Neural progenitor cell (in vitro differentiated cells): ENCODE measurements at regions not wholly inside any gene's neighbourhood (a gene's known extent, or its start where the extent isn't known, plus 50 kb on each side); places are given as distances from the start of the nearest gene placed in this dataset.
A peak's percentile ranks its signal among the peaks of the same experiment; 100 is the strongest.

Source experiments
- DNase-seq: peaks from one replicate; pipeline ENCODE4 v3.0.0-alpha.2; 2016; ENCODE audit warnings: low spot score
- H2AFZ ChIP-seq: fragments of 200-600 bp; sonication (generic); replicated peaks from 2 replicates; pipeline ENCODE4 v1.6.1; 2016; ENCODE audit warnings: antibody characterized with exemption
- H3F3A ChIP-seq: fragments of 200-600 bp; sonication (generic); 2 replicates; pipeline ENCODE4 v1.6.1; 2016; ENCODE audit warnings: antibody characterized with exemption, low read depth
- H3K27ac ChIP-seq: fragments of 200-600 bp; sonication (generic); 2 replicates; pipeline ENCODE4 v1.5.1; 2016; ENCODE audit warnings: mild to moderate bottlenecking
- H3K27me3 ChIP-seq: fragments of 200-600 bp; sonication (generic); 2 replicates; pipeline ENCODE4 v1.6.1; 2016; ENCODE audit warnings: mild to moderate bottlenecking, moderate library complexity
- H3K36me3 ChIP-seq: fragments of 200-600 bp; sonication (generic); 2 replicates; pipeline ENCODE4 v1.5.1; 2016
- H3K4me1 ChIP-seq: fragments of 200-600 bp; sonication (generic); 2 replicates; pipeline ENCODE4 v1.6.1; 2016; ENCODE audit warnings: mixed run types
- H3K4me2 ChIP-seq: fragments of 200-600 bp; sonication (generic); 2 replicates; pipeline ENCODE4 v1.6.1; 2016
- H3K4me3 ChIP-seq: fragments of 200-600 bp; sonication (generic); 2 replicates; pipeline ENCODE4 v1.5.1; 2016
- H3K79me2 ChIP-seq: fragments of 200-600 bp; sonication (generic); 2 replicates; pipeline ENCODE4 v1.6.1; 2016; ENCODE audit warnings: low read depth
- H3K9ac ChIP-seq: fragments of 200-600 bp; sonication (generic); 2 replicates; pipeline ENCODE4 v1.6.1; 2016
- H3K9me3 ChIP-seq: fragments of 200-600 bp; sonication (generic); 2 replicates; pipeline ENCODE4 v1.5.1; 2016; ENCODE audit warnings: low read depth
- H4K20me1 ChIP-seq: fragments of 200-600 bp; sonication (generic); 2 replicates; pipeline ENCODE4 v1.6.1; 2016; ENCODE audit warnings: low read depth
- H3K27ac Mint-ChIP-seq: 3 replicates; pipeline ENCODE4 v1.8.0; 2021; ENCODE audit warnings: mixed read lengths
- H3K27me3 Mint-ChIP-seq: 2 replicates; pipeline ENCODE4 v1.8.0; 2022; ENCODE audit warnings: low read depth, mild to moderate bottlenecking, inconsistent platforms, moderate library complexity, mixed read lengths; ENCODE audit not compliant: insufficient read depth
- H3K36me3 Mint-ChIP-seq: 3 replicates; pipeline ENCODE4 v1.8.0; 2021; ENCODE audit warnings: mixed read lengths
- H3K4me1 Mint-ChIP-seq: 3 replicates; pipeline ENCODE4 v1.8.0; 2021; ENCODE audit warnings: mixed read lengths
- H3K4me3 Mint-ChIP-seq: 3 replicates; pipeline ENCODE4 v1.8.0; 2021; ENCODE audit warnings: mild to moderate bottlenecking, moderate library complexity, mixed read lengths
- H3K9me3 Mint-ChIP-seq: 3 replicates; pipeline ENCODE4 v1.8.0; 2020; ENCODE audit warnings: mixed read lengths
- CTCF ChIP-seq: fragments of 200-600 bp; sonication (generic); IDR thresholded peaks from 2 replicates; pipeline ENCODE4 v1.5.1; 2017; ENCODE audit warnings: antibody characterized with exemption, mild to moderate bottlenecking
- EZH2 ChIP-seq: fragments of 200-600 bp; sonication (generic); IDR thresholded peaks from 2 replicates; pipeline ENCODE4 v1.6.1; 2017; ENCODE audit warnings: antibody characterized with exemption, mild to moderate bottlenecking, moderate library complexity
- EZH2phosphoT487 ChIP-seq: fragments of 200-600 bp; sonication (generic); IDR thresholded peaks from 2 replicates; pipeline ENCODE4 v1.6.1; 2017; ENCODE audit warnings: antibody characterized with exemption

- no peaks in the 10 kb centered on the region for H3K36me3 ChIP-seq
- no peaks in the 10 kb centered on the region for H3K27me3 ChIP-seq
- H4K20me1 ChIP-seq: no peaks in the 10 kb centered on the region
- Mint-ChIP-seq H3K27ac (no peak overlapping the region), H3K4me1 (no peaks in the 10 kb centered on the region), H3K36me3 (no peaks in the 10 kb centered on the region), H3K4me3 (no peak overlapping the region), H3K9me3 (peaks cover 12% of the 10 kb centered on the region), H3K27me3 (peaks cover 4% of the 10 kb centered on the region)
- no peaks in the 10 kb centered on the region for H3F3A ChIP-seq
- no peak for DNase-seq
- H3K9ac ChIP-seq: no peak overlapping the region
- H2AFZ ChIP-seq: no peak overlapping the region
- H3K79me2 ChIP-seq: no peaks in the 10 kb centered on the region
- no peak overlapping the region for H3K4me3 ChIP-seq
- H3K9me3 ChIP-seq: no peaks in the 10 kb centered on the region
- TF ChIP-seq EZH2phosphoT487 (no peak), CTCF (no peak), EZH2 (no peak)
- no peak overlapping the region for H3K27ac ChIP-seq
- no peaks in the 10 kb centered on the region for H3K4me1 ChIP-seq
- no peak overlapping the region for H3K4me2 ChIP-seq
Measured at GRCh38 chr2:220120041-220120440, 492.6 kb downstream of the SLC4A3 start.

- H3K4me2 ChIP-seq: no peak overlapping the region
- Mint-ChIP-seq H3K4me1 (no peaks in the 10 kb centered on the region), H3K4me3 (no peak overlapping the region), H3K36me3 (no peaks in the 10 kb centered on the region), H3K27me3 (peaks cover 3% of the 10 kb centered on the region), H3K9me3 (no peaks in the 10 kb centered on the region), H3K27ac (no peak overlapping the region)
- no peak overlapping the region for H3K4me3 ChIP-seq
- H3K27ac ChIP-seq: no peak overlapping the region
- H4K20me1 ChIP-seq: no peaks in the 10 kb centered on the region
- H3K27me3 ChIP-seq: no peaks in the 10 kb centered on the region
- no peaks in the 10 kb centered on the region for H3K4me1 ChIP-seq
- no peaks in the 10 kb centered on the region for H3K79me2 ChIP-seq
- TF ChIP-seq EZH2phosphoT487: no peak
- H2AFZ ChIP-seq: no peak overlapping the region
- H3K9me3 ChIP-seq: no peaks in the 10 kb centered on the region
- no peaks in the 10 kb centered on the region for H3F3A ChIP-seq
- no peak overlapping the region for H3K9ac ChIP-seq
- DNase-seq: no peak
- no peaks in the 10 kb centered on the region for H3K36me3 ChIP-seq
Measured at GRCh38 chr2:220123751-220124150, 496.3 kb downstream of the SLC4A3 start.

DNA sequence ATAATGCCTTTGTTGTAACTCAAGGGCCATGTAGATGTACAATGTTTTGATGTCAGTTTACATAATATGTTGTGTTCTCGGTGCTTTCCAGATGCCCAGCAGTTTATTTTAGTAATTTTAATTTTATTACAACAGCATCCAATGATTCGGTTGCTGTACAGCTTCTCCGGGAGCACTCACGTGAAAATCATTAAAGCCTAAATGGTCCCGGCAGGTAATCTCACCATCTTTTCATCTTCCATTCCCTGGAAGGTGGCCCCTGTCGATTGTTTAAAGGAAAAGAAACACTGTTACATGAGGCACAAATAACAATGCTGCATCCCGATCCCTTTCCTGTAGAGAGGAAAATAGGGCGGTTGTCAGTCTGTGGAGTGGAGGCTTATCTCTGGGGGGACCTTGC is 498.1 kb downstream of the SLC4A3 start:
- Histone ChIP-seq H3K4me3 (no peak overlapping the region), H3K9ac (no peak overlapping the region), H3K79me2 (no peaks in the 10 kb centered on the region), H3K4me1 (no peaks in the 10 kb centered on the region), H3K27me3 (no peaks in the 10 kb centered on the region), H3K36me3 (no peaks in the 10 kb centered on the region), H3K9me3 (no peaks in the 10 kb centered on the region), H4K20me1 (no peaks in the 10 kb centered on the region), H2AFZ (no peak overlapping the region), H3K4me2 (no peak overlapping the region), H3K27ac (no peak overlapping the region), H3F3A (no peaks in the 10 kb centered on the region)
- H3K9me3 Mint-ChIP-seq: peaks cover 4% of the 10 kb centered on the region
- H3K27ac Mint-ChIP-seq: no peak overlapping the region
- H3K27me3 Mint-ChIP-seq: peaks cover 6% of the 10 kb centered on the region
- no peaks in the 10 kb centered on the region for H3K36me3 Mint-ChIP-seq
- no peak for DNase-seq
- TF ChIP-seq EZH2: no peak
- TF ChIP-seq CTCF: no peak
- TF ChIP-seq EZH2phosphoT487: no peak
- no peak overlapping the region for H3K4me3 Mint-ChIP-seq
- no peaks in the 10 kb centered on the region for H3K4me1 Mint-ChIP-seq

DNA sequence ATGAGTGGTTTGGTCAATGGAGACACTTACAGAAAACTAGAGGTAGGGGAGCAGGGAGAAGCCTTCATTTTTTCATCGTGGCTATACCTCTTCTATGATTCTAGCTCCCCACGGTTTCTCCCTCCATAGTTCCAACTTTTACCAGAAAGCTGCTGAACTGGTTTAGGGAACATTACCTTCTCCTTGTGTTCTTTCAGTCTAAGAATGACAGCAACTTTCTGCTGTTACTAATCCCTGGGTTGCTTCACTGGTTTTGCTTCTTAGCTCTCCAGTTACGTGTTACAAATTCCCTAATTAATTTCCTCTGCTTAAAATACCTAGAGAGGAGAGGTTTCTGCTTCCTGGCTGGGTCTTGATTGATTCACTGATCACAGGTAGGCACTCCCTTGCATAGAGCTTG is 499.9 kb downstream of the SLC4A3 start:
- no peak for DNase-seq
- H3K4me3 ChIP-seq: no peak overlapping the region
- Mint-ChIP-seq H3K27me3 (peaks cover 8% of the 10 kb centered on the region), H3K4me1 (no peaks in the 10 kb centered on the region), H3K9me3 (peaks cover 16% of the 10 kb centered on the region), H3K36me3 (no peaks in the 10 kb centered on the region), H3K4me3 (no peak overlapping the region), H3K27ac (no peak overlapping the region)
- H3K36me3 ChIP-seq: no peaks in the 10 kb centered on the region
- H4K20me1 ChIP-seq: no peaks in the 10 kb centered on the region
- no peaks in the 10 kb centered on the region for H3K9me3 ChIP-seq
- TF ChIP-seq EZH2phosphoT487 (no peak), EZH2 (no peak), CTCF (no peak)
- H3K27ac ChIP-seq: no peak overlapping the region
- no peaks in the 10 kb centered on the region for H3K79me2 ChIP-seq
- H3K9ac ChIP-seq: no peak overlapping the region
- H3K4me2 ChIP-seq: no peak overlapping the region
- H2AFZ ChIP-seq: peak overlapping the region; percentile 34
- H3K27me3 ChIP-seq: no peaks in the 10 kb centered on the region
- no peaks in the 10 kb centered on the region for H3F3A ChIP-seq
- no peaks in the 10 kb centered on the region for H3K4me1 ChIP-seq
